Lower leg skin (tissue), 4 donors: ENCODE measurements at regions not wholly inside any gene's neighbourhood (a gene's known extent, or its start where the extent isn't known, plus 50 kb on each side); places are given as distances from the start of the nearest gene placed in this dataset.

Experiments
- DNase-seq, 2 donors: peaks; one replicate each; pipeline ENCODE4 v3.0.0-alpha.2; 2019; ENCODE audit warnings: low spot score in 2 of 2
- H3K4me3 ChIP-seq: fragments of 200-600 bp; sonication (generic); 2 replicates; pipeline ENCODE4 v1.5.1; 2017; ENCODE audit warnings: mild to moderate bottlenecking, low read depth; ENCODE audit not compliant: poor library complexity, severe bottlenecking
- CTCF ChIP-seq, 3 donors: fragments of 450-650 bp; IDR thresholded peaks; one replicate each; pipeline ENCODE4 v1.5.1; 2016; ENCODE audit warnings: antibody characterized with exemption in 3 of 3, mild to moderate bottlenecking in 3 of 3, moderate library complexity in 2 of 3
- POLR2A ChIP-seq, 2 donors: fragments of 450-650 bp; IDR thresholded peaks; one replicate each; pipeline ENCODE4 v1.6.1; 2016 to 2017; ENCODE audit warnings: antibody characterized with exemption in 2 of 2, mild to moderate bottlenecking in 1 of 2, moderate library complexity in 1 of 2
- WGBS, 2 donors: methylation state at CpG; one replicate each; pipeline ENCODE4 v1.1.5; 2018; 5-methylcytosine and 5-hydroxymethylcytosine counted together
- intact Hi-C: fragments of 100-400 bp; cut with DNase I; formaldehyde crosslinking; loops from one replicate; pipeline ENCODE4 v1.15.0; 2023; ENCODE audit warnings: low total_unique reads

GRCh38 chr7:131007439-131008330 is 273.7 kb upstream of the KLF14 start:
- 32 to 35% methylated on average over 19 of the region's 19 CpGs for WGBS, 2 donors
- TF ChIP-seq CTCF (IDR thresholded peaks at IDR 0.05) = no peak
- TF ChIP-seq POLR2A (IDR thresholded peaks at IDR 0.05) = no peak
- intact Hi-C loops = no loop called here
- no peak overlapping the region for H3K4me3 ChIP-seq
- DNase-seq = peak; percentile 74 to 93

DNA sequence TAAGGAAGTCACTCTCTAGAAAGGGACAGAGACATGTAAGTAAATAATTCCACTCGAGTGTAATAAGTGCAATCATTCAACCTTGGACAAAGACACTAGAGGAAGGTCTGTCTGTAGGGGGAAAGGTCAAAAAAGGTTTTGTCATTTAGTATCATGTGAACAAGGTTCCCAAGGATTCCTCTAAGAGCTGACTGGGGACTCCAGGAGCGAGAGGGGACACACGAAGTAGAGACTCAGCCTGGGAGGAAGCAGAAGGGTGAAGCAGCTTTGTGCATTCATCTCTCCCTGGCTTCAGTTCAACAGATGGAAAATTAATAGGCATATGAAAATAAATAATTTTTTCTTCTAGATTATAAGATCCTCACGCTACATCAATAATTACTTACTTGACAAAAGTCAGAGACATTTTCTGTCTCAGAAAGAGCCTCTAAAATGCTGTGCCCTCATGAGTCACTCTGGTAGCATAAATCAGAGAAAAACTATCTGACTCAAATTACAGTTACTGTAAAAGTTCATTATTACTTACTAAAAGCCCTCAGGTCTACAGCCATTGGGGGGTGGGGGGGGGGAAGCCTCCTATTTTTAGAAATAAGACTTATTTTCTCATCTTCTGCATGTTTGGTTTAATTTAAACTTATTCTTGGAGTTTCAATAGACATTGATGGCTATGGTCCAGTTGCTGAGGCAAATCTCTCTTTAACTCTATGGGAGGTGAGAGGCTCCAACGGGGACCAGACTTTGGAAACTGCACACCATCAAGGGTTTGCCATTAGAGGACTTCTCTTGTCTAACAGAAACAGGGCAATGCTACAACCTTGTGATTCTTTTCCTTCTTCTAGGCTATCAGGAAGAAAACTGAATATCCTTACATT is 275.1 kb upstream of the KLF14 start:
- WGBS, 2 donors = 39 to 42% methylated on average over 5 of the region's 5 CpGs

DNA sequence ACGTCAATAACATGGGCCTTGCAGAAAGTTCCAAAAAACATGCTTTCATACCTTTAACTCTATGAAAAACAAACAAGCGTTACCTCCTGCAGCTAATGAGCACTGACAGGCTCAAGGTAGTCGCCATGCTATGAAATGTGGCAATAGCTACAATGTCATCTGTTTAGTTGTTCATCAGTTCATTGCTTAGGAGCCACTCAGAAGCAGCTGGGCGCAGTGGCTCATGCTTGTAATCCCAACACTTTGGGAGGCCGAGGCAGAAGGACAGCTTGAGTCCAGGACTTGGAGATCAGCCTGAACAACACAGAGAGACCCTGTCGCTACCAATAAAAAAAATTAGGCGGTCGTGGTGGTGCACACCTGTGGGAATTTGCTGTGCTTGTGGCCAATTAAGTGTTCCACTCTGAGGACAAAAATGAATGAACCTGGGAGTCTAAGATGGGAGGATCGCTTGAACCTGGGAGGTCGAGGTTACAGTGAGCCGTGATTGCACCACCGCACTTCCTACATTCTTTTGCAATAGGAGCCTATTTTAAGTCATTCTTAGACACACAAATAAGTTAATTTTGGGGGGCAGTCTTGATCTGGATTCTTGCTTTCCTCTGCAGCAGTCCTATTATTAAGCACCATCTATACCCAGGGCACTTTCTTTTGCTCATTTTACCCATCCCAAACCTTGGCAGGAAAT is 276.2 kb upstream of the KLF14 start:
- no peak for TF ChIP-seq CTCF (IDR thresholded peaks at IDR 0.05)
- no peak for TF ChIP-seq POLR2A (IDR thresholded peaks at IDR 0.05)
- DNase-seq = no peak
- intact Hi-C loops = no loop called here
- no peak overlapping the region for H3K4me3 ChIP-seq
- 93 to 95% methylated on average over 12 of the region's 12 CpGs for WGBS, 2 donors

More for the DNA sequence above, 275.1 kb upstream of the KLF14 start:
- no peak for DNase-seq
- H3K4me3 ChIP-seq = no peak overlapping the region
- intact Hi-C loops = no loop called here
- TF ChIP-seq POLR2A (IDR thresholded peaks at IDR 0.05) (no peak), CTCF (IDR thresholded peaks at IDR 0.05) (no peak)

DNA sequence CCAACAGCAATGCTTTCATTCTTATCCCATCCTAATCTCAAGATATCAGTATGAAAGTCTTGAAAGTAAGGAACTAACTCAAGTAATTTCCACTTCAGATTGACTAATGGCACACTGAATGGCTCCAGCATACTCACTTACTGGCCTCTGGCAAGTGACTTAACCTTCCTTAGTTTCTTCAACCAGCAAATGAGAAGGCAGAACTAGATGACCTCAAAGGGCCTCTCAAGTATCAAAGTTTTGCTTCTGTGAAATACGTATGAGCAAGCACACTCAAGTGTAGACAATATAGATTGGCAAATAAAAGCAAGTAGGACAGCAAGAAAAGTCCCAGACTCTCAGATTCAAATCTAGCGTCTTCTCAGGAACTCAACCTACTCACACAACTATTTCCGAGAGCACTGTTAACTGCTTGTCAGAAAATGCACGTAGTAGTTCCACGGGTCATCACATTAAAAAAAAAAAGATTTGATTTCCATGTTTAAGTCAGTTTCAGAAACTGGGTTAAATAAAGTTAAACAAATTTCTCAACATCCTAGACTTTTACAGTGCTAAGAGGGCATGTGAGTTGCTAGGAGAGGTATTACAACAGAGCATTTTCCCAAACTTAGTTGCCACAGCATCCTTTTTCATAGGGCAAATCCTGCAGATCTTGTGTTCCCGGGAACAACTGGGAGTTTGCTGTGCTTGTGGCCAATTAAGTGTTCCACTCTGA is 276.9 kb upstream of the KLF14 start:
- intact Hi-C loops = no loop called here
- WGBS, 2 donors = 65 to 71% methylated on average over 6 of the region's 6 CpGs
- no peak for TF ChIP-seq POLR2A (IDR thresholded peaks at IDR 0.05)
- TF ChIP-seq CTCF (IDR thresholded peaks at IDR 0.05) = no peak
- H3K4me3 ChIP-seq = no peak overlapping the region
- no peak for DNase-seq

GRCh38 chr7:131011432-131011742 is 277.4 kb upstream of the KLF14 start:
- WGBS, 2 donors = 55 to 65% methylated on average over 4 of the region's 4 CpGs
- DNase-seq = no peak
- intact Hi-C loops = no loop called here
- H3K4me3 ChIP-seq = no peak overlapping the region
- TF ChIP-seq POLR2A (IDR thresholded peaks at IDR 0.05) (no peak), CTCF (IDR thresholded peaks at IDR 0.05) (no peak)
